NT2/D1 (cell line): ENCODE measurements at regions not wholly inside any gene's neighbourhood (a gene's known extent, or its start where the extent isn't known, plus 50 kb on each side); places are given as distances from the start of the nearest gene placed in this dataset.

Source experiments
- YY1 ChIP-seq: IDR thresholded peaks from 2 replicates; pipeline ENCODE4 v1.6.1; 2011; ENCODE audit not compliant: insufficient read length, insufficient read depth
- ZNF274 ChIP-seq: IDR thresholded peaks from 2 replicates; pipeline ENCODE4 v1.6.1; 2011; ENCODE audit warnings: mild to moderate bottlenecking, low read depth, low read length

DNA sequence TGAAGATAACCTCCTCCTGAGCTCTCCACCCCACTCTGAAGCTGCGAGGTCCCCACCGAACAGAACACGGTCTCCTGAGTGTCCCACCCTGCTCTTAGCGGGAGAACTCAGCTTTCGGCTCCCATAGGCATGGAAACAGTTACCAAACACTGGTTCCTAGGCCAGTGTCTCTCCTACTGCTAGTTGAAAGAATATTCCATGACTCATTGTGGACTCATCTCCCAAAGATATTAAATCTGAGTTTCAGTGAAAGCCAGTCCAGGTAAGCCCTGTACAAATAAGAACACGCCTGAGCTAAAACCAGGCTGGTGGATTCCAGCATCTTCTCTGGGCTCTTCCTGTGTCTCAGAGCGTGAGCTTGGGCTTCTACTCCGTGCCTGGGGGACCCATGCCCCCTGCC is 107.5 kb upstream of the CLDN14 start:
- TF ChIP-seq ZNF274 (no peak), YY1 (no peak)
